Right lobe of liver (tissue), 4 donors: ENCODE measurements at regions not wholly inside any gene's neighbourhood (a gene's known extent, or its start where the extent isn't known, plus 50 kb on each side); places are given as distances from the start of the nearest gene placed in this dataset.

Experiments
- CTCF ChIP-seq, 4 donors: fragments of 200-600 bp in 3 of 4; fragments of 450-650 bp in 1 of 4; IDR thresholded peaks; one replicate each; pipeline versions ENCODE4 v1.5.1 to v1.8.0; 2016 to 2022; ENCODE audit warnings: antibody characterized with exemption in 4 of 4, mild to moderate bottlenecking in 2 of 4
- POLR2A ChIP-seq: fragments of 450-650 bp; IDR thresholded peaks from one replicate; pipeline ENCODE4 v1.6.1; 2017; ENCODE audit warnings: antibody characterized with exemption, mild to moderate bottlenecking
- donor health status: DM: no; HTN: no; CAD: no.
- donor health status: DM: no; HTN: no; CAD: no.
- donor health status: DM: no; HTN: yes; CAD: no.

GRCh38 chr6:159508931-159509330 lies 184.1 kb downstream of the SOD2 start:
- TF ChIP-seq POLR2A: no peak
- TF ChIP-seq CTCF (IDR thresholded peaks at IDR 0.05): no peak
